NT2/D1 (cell line): ENCODE measurements at regions not wholly inside any gene's neighbourhood (a gene's known extent, or its start where the extent isn't known, plus 50 kb on each side); places are given as distances from the start of the nearest gene placed in this dataset.

Experiments
- SUZ12 ChIP-seq: IDR thresholded peaks from 2 replicates; pipeline ENCODE4 v1.6.1; 2011; ENCODE audit not compliant: insufficient read length, insufficient read depth; ENCODE audit errors: extremely low read depth
- YY1 ChIP-seq: IDR thresholded peaks from 2 replicates; pipeline ENCODE4 v1.6.1; 2011; ENCODE audit not compliant: insufficient read length, insufficient read depth
- ZNF274 ChIP-seq: IDR thresholded peaks from 2 replicates; pipeline ENCODE4 v1.6.1; 2011; ENCODE audit warnings: mild to moderate bottlenecking, low read depth, low read length

DNA sequence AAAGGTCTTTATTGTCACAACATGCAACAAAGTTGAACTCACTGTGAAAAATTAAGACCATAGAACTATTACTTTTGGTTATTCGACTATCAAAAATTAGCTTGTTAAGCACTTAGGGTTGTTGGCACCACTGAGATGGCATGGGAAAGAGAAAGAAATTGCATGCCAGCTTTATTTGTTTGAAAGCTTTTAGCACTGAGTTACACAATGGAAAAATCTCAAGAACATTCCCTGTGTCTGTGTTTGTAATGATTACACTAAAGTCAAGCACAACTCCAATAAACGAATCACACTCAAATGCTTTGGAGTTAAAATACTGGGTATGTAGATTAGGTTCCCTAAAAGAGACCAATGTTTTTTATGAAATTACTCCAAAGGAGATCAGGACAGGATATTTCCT lies 158.6 kb upstream of the COL8A1 start:
- TF ChIP-seq YY1 (no peak), ZNF274 (no peak), SUZ12 (no peak)
